AG09319 (cell line): ENCODE measurements at regions not wholly inside any gene's neighbourhood (a gene's known extent, or its start where the extent isn't known, plus 50 kb on each side); places are given as distances from the start of the nearest gene placed in this dataset.
"Not testable (repeated sequence)": the region's sequence is repeated elsewhere in the genome, so short reads cannot be mapped to it uniquely, and the experiment has no call there.

Source experiments
- DNase-seq: peaks from one replicate; pipeline ENCODE4 v3.0.0-alpha.2; 2010; ENCODE audit warnings: low read depth; ENCODE audit errors: extremely low read depth
- TF ChIP-seq, protein P1 (sequence below): IDR thresholded peaks from 2 replicates; pipeline ENCODE4 v1.5.1; 2011; ENCODE audit warnings: low read depth, mild to moderate bottlenecking, inconsistent platforms, low read length, moderate library complexity

DNA sequence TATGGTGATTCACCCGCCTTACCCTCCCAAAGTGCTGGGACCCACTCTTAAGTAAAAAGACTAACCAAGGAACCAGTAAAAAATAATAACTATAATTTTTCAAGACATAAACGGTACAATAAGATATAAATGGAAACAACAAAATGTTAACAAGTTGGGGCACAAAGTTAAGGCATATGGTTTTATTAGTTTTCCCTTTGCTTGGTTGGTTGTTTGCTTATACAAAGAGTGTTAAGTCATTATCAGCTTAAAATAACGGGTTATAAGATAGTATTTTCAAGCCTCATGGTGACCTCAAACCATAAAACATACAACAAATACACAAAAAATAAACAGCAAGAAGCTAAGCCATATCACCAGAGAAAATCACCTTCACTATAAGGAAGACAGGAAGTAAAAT, 406.1 kb downstream of the SEC23A start:
- no peak for DNase-seq
- TF ChIP-seq, protein P1, sequence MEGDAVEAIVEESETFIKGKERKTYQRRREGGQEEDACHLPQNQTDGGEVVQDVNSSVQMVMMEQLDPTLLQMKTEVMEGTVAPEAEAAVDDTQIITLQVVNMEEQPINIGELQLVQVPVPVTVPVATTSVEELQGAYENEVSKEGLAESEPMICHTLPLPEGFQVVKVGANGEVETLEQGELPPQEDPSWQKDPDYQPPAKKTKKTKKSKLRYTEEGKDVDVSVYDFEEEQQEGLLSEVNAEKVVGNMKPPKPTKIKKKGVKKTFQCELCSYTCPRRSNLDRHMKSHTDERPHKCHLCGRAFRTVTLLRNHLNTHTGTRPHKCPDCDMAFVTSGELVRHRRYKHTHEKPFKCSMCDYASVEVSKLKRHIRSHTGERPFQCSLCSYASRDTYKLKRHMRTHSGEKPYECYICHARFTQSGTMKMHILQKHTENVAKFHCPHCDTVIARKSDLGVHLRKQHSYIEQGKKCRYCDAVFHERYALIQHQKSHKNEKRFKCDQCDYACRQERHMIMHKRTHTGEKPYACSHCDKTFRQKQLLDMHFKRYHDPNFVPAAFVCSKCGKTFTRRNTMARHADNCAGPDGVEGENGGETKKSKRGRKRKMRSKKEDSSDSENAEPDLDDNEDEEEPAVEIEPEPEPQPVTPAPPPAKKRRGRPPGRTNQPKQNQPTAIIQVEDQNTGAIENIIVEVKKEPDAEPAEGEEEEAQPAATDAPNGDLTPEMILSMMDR: no peak

DNA sequence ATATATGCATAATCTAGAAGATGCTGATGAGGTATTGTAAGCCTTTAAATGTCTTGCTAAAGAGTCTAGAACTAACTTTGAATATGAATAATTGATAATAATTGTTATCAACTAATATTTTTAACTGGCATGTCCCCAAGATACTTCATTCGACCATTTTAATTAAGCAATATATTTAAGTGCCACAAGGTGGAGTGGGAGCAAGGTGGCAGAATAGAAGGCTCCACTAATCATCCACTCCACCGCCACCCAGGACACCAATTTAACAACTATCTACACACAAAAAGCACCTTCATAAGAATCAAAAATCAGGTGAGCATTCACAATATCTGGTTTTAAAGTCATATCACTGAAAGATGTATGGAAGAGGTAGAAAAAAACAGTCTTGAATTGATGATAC, 409.6 kb downstream of the SEC23A start:
- no peak for DNase-seq
- TF ChIP-seq, protein P1: no peak

DNA sequence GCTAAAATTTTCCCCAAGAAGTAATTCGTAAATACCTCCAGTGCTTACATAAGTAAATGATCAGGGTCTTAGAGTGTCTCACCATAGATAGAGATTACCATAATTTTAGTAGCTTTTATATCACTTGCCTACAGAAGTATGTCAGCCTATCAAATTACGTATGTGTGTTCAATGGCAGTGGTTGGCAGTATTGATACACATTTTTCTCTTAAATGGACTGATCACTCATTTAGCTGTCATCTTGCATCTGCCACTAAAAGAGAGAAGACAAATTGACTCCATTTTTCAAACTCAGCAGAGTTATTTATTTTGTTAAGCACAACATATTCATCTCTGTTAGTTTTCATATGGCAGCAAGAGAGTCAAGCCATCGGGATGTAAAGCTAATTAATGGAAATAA, 413.1 kb upstream of the CLEC14A start:
- TF ChIP-seq, protein P1: no peak
- no peak for DNase-seq

DNA sequence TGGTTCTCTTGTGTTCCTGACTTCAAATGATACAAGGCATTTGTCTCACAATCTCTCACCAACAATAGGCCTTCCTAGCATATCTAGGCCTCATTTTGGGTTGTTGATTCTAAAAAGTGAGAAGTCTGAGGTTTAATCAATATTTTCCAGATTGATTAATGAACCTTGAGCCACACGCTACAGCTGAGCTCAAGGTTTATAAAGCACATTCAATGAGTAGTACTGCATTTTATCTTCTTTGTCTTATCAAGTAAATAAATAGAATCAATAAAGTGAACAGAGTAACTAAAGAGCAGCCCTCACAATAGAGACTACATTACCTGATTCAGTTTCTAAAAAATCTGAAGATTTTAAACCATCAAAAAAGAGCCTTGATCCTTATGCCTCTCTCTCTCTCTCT, 407.5 kb upstream of the CLEC14A start:
- DNase-seq: no peak
- TF ChIP-seq, protein P1: no peak

DNA sequence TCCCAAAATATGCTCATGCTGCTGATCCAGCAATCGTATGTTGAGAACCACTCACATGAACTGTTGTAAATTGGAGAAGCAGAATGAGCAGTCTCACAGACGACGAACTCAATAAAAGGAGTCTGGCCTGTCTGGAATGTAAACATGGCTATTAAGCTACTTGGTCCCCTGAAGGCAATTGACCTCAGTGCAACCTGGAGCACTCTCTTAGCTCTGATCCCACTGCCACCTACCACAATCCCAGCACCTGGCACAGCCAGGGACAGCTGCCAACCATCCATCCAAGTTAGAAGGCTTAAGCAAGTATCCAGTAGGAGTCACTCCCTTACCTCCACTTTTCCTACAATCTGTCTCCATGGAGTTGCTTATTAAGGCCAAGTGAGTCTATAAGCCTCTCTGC, 406.9 kb upstream of the CLEC14A start:
- TF ChIP-seq, protein P1: no peak
- no peak for DNase-seq

DNA sequence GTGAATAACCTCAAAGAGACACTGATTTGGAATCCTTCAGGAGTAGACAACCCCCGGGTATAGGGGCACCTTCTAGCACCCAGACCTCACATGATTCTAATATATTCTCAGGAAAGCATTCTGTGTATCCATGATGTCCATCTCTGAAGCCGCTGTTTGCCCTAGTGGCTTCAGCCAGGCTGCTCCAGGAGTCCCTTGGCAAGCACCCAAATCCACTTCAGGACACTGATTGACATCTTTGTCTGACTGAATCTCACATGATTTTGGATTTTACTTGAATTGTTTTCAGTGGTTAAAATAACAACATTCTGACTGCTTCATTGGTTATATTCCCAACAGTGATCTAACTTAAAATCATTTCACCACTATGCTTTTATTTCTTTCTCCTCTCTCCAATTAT, 390.5 kb upstream of the CLEC14A start:
- TF ChIP-seq, protein P1: no peak
- no peak for DNase-seq

DNA sequence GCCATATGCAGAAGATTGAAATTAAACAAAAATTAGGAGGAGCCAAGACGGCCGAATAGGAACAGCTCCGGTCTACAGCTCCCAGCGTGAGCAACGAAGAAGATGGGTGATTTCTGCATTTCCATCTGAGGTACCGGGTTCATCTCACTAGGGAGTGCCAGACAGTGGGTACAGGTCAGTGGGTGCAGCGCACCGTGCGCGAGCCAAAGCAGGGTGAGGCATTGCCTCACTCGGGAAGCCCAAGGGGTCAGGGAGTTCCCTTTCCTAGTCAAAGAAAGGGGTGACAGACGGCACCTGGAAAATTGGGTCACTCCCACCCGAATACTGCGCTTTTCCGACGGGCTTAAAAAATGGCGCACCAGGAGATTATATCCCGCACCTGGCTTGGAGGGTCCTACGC, 379.0 kb upstream of the CLEC14A start:
- DNase-seq: not testable (repeated sequence)

DNA sequence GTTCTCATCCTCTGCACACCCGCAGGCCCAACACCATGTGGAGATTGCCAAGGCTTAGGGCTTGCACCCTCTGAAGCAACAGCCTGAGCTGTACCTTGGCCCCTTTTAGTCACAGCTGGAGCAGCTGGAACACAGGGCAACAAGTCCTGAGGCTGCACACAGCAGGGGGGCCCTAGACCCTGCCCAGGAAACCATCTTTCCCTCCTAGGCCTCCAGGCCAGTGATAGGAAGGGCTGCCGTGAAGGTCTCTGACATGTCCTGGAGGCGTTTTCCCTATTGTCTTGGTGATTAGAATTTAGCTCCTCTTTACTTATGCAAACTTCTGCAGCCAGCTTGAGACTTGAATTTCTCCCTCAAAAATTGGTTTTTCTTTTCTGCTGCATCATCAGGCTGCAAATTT, 373.5 kb upstream of the CLEC14A start:
- TF ChIP-seq, protein P1: no peak
- no peak for DNase-seq
